ENCODE measurements at regions not wholly inside any gene's neighbourhood (a gene's known extent, or its start where the extent isn't known, plus 50 kb on each side); places are given as distances from the start of the nearest gene placed in this dataset.

- TF ChIP-seq CTCF (IDR thresholded peaks at IDR 0.05; ENCODE audit: insufficient read depth, missing control alignments): no peak
- no peak for DNase-seq (ENCODE audit: insufficient read length, low spot score)
- no peak for FAIRE-seq
Measured at GRCh38 chr16:86362155-86362849, 148.0 kb upstream of the FOXF1 start.

GRCh38 chr16:86363057-86363490, 147.3 kb upstream of the FOXF1 start:
- DNase-seq (ENCODE audit: insufficient read length, low spot score): no peak
- no peak for FAIRE-seq
- no peak for TF ChIP-seq CTCF (IDR thresholded peaks at IDR 0.05; ENCODE audit: insufficient read depth, missing control alignments)

- TF ChIP-seq CTCF (IDR thresholded peaks at IDR 0.05; ENCODE audit: insufficient read depth, missing control alignments): no peak
Measured at GRCh38 chr16:86363836-86364618, 146.3 kb upstream of the FOXF1 start.

GRCh38 chr16:86364653-86365380, 145.5 kb upstream of the FOXF1 start:
- FAIRE-seq: no peak
- DNase-seq (ENCODE audit: insufficient read length, low spot score): no peak

More at GRCh38 chr16:86363836-86364618, 146.3 kb upstream of the FOXF1 start:
- no peak for DNase-seq (ENCODE audit: insufficient read length, low spot score)
- FAIRE-seq: no peak

GRCh38 chr16:86365513-86366273, 144.6 kb upstream of the FOXF1 start:
- TF ChIP-seq CTCF (IDR thresholded peaks at IDR 0.05; ENCODE audit: insufficient read depth, missing control alignments): no peak
- FAIRE-seq: no peak

More at GRCh38 chr16:86364653-86365380, 145.5 kb upstream of the FOXF1 start:
- TF ChIP-seq CTCF (IDR thresholded peaks at IDR 0.05; ENCODE audit: insufficient read depth, missing control alignments): no peak

GRCh38 chr16:86366481-86366880, 143.8 kb upstream of the FOXF1 start:
- FAIRE-seq (no peak), DNase-seq (ENCODE audit: insufficient read length, low spot score) (no peak)
- no peak for TF ChIP-seq CTCF (IDR thresholded peaks at IDR 0.05; ENCODE audit: insufficient read depth, missing control alignments)

More at GRCh38 chr16:86365513-86366273, 144.6 kb upstream of the FOXF1 start:
- DNase-seq (ENCODE audit: insufficient read length, low spot score): no peak
